Breast epithelium (tissue), 4 donors: ENCODE measurements at regions not wholly inside any gene's neighbourhood (a gene's known extent, or its start where the extent isn't known, plus 50 kb on each side); places are given as distances from the start of the nearest gene placed in this dataset.

Experiments used
- DNase-seq, 2 donors: peaks; one replicate each; pipeline ENCODE4 v3.0.0-alpha.2; 2019; ENCODE audit warnings: low spot score in 2 of 2
- H3K27ac ChIP-seq, 2 donors: fragments of 200-600 bp; sonication (generic) in 1 of 2; one replicate each; pipeline ENCODE4 v1.5.1; 2016 to 2019; ENCODE audit warnings: mild to moderate bottlenecking in 1 of 2
- H3K27me3 ChIP-seq, 2 donors: fragments of 200-600 bp; sonication (generic) in 1 of 2; one replicate each; pipeline versions ENCODE4 v1.5.1 to v1.6.0; 2017 to 2019; ENCODE audit warnings: control low read depth in 1 of 2, mild to moderate bottlenecking in 1 of 2
- H3K36me3 ChIP-seq: fragments of 200-600 bp; one replicate; pipeline ENCODE4 v1.5.1; 2019
- H3K4me1 ChIP-seq, 2 donors: fragments of 200-600 bp; sonication (generic); one replicate each; pipeline ENCODE4 v1.5.1; 2016 to 2019; ENCODE audit warnings: control low read depth in 1 of 2
- H3K4me3 ChIP-seq, 3 donors: fragments of 200-600 bp; sonication (generic); 1 replicate in 2 of 3; 2 replicates in 1 of 3; pipeline ENCODE4 v1.5.1; 2016 to 2019; ENCODE audit warnings: mild to moderate bottlenecking in 3 of 3, moderate library complexity in 2 of 3
- H3K9me3 ChIP-seq, 2 donors: fragments of 200-600 bp; sonication (generic) in 1 of 2; one replicate each; pipeline ENCODE4 v1.5.1; 2016 to 2019; ENCODE audit warnings: control low read depth in 1 of 2
- POLR2A ChIP-seq: fragments of 450-650 bp; IDR thresholded peaks from one replicate; pipeline ENCODE4 v1.6.1; 2016; ENCODE audit warnings: antibody characterized with exemption, mild to moderate bottlenecking, moderate library complexity
- POLR2AphosphoS5 ChIP-seq, 3 donors: sonication (generic); formaldehyde crosslinking; IDR thresholded peaks; one replicate each; pipeline ENCODE4 v1.6.1; 2017; ENCODE audit warnings: antibody characterized with exemption in 3 of 3
- intact Hi-C: fragments of 100-400 bp; cut with DNase I; formaldehyde crosslinking; loops from one replicate; pipeline ENCODE4 v1.15.1; 2023; ENCODE audit warnings: low total_unique reads
- TF ChIP-seq, protein P1 (sequence below), 3 donors: fragments of 450-650 bp; IDR thresholded peaks; one replicate each; pipeline ENCODE4 v1.5.1; 2016 to 2017; ENCODE audit warnings: antibody characterized with exemption in 3 of 3, mild to moderate bottlenecking in 3 of 3, moderate library complexity in 3 of 3

- no peaks in the 10 kb centered on the region for H3K4me1 ChIP-seq
- no peak overlapping the region for H3K27ac ChIP-seq
- H3K4me3 ChIP-seq = no peak overlapping the region
- no peak for TF ChIP-seq POLR2AphosphoS5 (IDR thresholded peaks at IDR 0.05)
- TF ChIP-seq POLR2A = no peak
- TF ChIP-seq, protein P1, sequence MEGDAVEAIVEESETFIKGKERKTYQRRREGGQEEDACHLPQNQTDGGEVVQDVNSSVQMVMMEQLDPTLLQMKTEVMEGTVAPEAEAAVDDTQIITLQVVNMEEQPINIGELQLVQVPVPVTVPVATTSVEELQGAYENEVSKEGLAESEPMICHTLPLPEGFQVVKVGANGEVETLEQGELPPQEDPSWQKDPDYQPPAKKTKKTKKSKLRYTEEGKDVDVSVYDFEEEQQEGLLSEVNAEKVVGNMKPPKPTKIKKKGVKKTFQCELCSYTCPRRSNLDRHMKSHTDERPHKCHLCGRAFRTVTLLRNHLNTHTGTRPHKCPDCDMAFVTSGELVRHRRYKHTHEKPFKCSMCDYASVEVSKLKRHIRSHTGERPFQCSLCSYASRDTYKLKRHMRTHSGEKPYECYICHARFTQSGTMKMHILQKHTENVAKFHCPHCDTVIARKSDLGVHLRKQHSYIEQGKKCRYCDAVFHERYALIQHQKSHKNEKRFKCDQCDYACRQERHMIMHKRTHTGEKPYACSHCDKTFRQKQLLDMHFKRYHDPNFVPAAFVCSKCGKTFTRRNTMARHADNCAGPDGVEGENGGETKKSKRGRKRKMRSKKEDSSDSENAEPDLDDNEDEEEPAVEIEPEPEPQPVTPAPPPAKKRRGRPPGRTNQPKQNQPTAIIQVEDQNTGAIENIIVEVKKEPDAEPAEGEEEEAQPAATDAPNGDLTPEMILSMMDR (IDR thresholded peaks at IDR 0.05) = no peak
- no peaks in the 10 kb centered on the region for H3K36me3 ChIP-seq
- DNase-seq = no peak
- H3K27me3 ChIP-seq = no peaks in the 10 kb centered on the region
- H3K9me3 ChIP-seq = no peaks in the 10 kb centered on the region
- intact Hi-C loops = loop anchor here (10.0 kb wide), 1 partner anchor 115 kb away; no protein-coding TSS in a partner anchor
These were observed 94.7 kb upstream of the PPM1H start for GRCh38 chr12:63029676-63030075.

DNA sequence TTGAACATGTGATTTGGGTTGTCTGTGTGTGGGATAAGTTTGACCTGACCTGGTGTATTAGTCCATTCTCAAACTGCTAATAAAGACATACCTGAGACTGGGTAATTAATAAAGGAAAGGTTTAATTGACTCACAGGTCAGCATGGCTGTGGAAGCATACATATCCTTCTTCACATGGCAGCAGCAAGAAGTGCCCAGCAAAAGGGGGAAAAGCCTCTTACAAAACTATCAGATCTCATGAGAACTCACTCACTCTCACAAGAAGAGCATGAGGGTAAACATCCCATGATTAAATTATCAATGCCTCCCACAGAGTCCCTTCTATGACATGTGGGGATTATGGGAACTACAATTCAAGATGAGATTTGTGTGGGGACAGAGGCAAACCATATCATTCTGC, 94.0 kb upstream of the PPM1H start:
- H3K27me3 ChIP-seq = no peaks in the 10 kb centered on the region
- DNase-seq = no peak
- H3K4me3 ChIP-seq = no peak overlapping the region
- intact Hi-C loops = loop anchor here (10.0 kb wide), 1 partner anchor 114 kb away; no protein-coding TSS in a partner anchor
- H3K4me1 ChIP-seq = no peaks in the 10 kb centered on the region
- no peaks in the 10 kb centered on the region for H3K9me3 ChIP-seq
- TF ChIP-seq, protein P1 (IDR thresholded peaks at IDR 0.05) = no peak
- TF ChIP-seq POLR2A (no peak), POLR2AphosphoS5 (IDR thresholded peaks at IDR 0.05) (no peak)
- no peak overlapping the region for H3K27ac ChIP-seq
- H3K36me3 ChIP-seq = no peaks in the 10 kb centered on the region

DNA sequence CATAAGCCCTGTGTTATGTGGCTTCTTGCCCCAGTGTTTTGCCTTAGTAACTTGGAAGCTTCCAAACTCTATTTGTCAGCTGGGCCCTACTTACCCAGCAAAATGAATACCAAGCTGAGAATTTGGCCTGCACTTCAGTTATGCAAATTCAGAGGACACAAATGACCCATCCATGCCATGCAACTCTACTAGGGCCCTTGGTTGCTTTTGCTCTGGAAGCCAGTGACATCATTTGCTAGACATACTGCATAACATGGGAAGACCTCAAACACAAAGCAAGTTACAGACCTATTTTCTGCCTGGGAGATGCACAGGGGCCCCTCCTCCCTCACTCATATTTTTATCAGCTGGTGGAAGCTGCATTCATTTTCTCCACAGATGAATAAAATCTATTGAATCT, 90.2 kb upstream of the PPM1H start:
- intact Hi-C loops = loop anchor here (10.0 kb wide), 1 partner anchor 110 kb away; no protein-coding TSS in a partner anchor
- no peaks in the 10 kb centered on the region for H3K27me3 ChIP-seq
- H3K4me1 ChIP-seq = no peaks in the 10 kb centered on the region

GRCh38 chr12:63023926-63024325, 89.0 kb upstream of the PPM1H start:
- no peaks in the 10 kb centered on the region for H3K4me1 ChIP-seq
- intact Hi-C loops = loop anchor here (10.0 kb wide), 1 partner anchor 109 kb away; no protein-coding TSS in a partner anchor
- DNase-seq = no peak
- no peak for TF ChIP-seq POLR2A
- TF ChIP-seq, protein P1 (IDR thresholded peaks at IDR 0.05) = no peak
- TF ChIP-seq POLR2AphosphoS5 (IDR thresholded peaks at IDR 0.05) = no peak
- H3K9me3 ChIP-seq = no peaks in the 10 kb centered on the region
- H3K27me3 ChIP-seq = no peaks in the 10 kb centered on the region
- no peak overlapping the region for H3K27ac ChIP-seq
- H3K36me3 ChIP-seq = no peaks in the 10 kb centered on the region
- H3K4me3 ChIP-seq = no peak overlapping the region

More for the DNA sequence above, 90.2 kb upstream of the PPM1H start:
- no peak for DNase-seq
- Histone ChIP-seq H3K4me3 (no peak overlapping the region), H3K9me3 (no peaks in the 10 kb centered on the region), H3K27ac (no peak overlapping the region), H3K36me3 (no peaks in the 10 kb centered on the region)
- TF ChIP-seq POLR2AphosphoS5 (IDR thresholded peaks at IDR 0.05) = no peak
- no peak for TF ChIP-seq POLR2A
- TF ChIP-seq, protein P1 (IDR thresholded peaks at IDR 0.05) = no peak

GRCh38 chr12:63021116-63021515, 86.2 kb upstream of the PPM1H start:
- DNase-seq = no peak
- no peaks in the 10 kb centered on the region for H3K9me3 ChIP-seq
- no peak overlapping the region for H3K4me3 ChIP-seq
- H3K27ac ChIP-seq = no peak overlapping the region
- no peaks in the 10 kb centered on the region for H3K4me1 ChIP-seq
- H3K36me3 ChIP-seq = no peaks in the 10 kb centered on the region
- no peaks in the 10 kb centered on the region for H3K27me3 ChIP-seq
- intact Hi-C loops = loop anchor here (10.0 kb wide), 1 partner anchor 106 kb away; no protein-coding TSS in a partner anchor
- TF ChIP-seq POLR2AphosphoS5 (IDR thresholded peaks at IDR 0.05) (no peak), POLR2A (no peak)
- TF ChIP-seq, protein P1 (IDR thresholded peaks at IDR 0.05) = no peak
